HG03159 (cell line): ENCODE measurements at regions not wholly inside any gene's neighbourhood (a gene's known extent, or its start where the extent isn't known, plus 50 kb on each side); places are given as distances from the start of the nearest gene placed in this dataset.
"Not testable (repeated sequence)": the region's sequence is repeated elsewhere in the genome, so short reads cannot be mapped to it uniquely, and the experiment has no call there.

Experiments
- ATAC-seq: cut with Tn5 transposase; IDR thresholded peaks from one replicate; pipeline ENCODE4 v1.9.1; 2021; ENCODE audit warnings: mild to moderate bottlenecking, moderate library complexity; ENCODE audit not compliant: unreplicated experiment

DNA sequence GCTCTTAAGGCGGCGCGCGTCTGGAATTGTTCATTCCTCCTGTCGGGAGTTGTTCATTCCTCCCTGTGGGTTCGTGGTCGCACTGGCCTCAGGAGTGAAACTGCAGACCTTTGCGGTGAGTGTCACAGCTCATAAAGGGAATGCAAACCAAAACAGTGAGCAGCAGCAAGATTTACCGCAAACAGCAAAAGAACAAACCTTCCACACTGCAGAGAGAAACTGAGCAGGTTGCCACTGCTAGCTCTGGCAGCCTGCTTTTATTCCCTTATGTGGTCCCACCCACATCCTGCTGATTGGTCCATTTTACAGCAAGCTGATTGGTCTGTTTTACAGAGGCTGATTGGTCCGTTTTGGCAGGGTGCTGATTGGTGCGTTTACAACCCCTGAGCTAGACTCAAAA, 1365.3 kb upstream of the WWC1 start:
- ATAC-seq = no peak

DNA sequence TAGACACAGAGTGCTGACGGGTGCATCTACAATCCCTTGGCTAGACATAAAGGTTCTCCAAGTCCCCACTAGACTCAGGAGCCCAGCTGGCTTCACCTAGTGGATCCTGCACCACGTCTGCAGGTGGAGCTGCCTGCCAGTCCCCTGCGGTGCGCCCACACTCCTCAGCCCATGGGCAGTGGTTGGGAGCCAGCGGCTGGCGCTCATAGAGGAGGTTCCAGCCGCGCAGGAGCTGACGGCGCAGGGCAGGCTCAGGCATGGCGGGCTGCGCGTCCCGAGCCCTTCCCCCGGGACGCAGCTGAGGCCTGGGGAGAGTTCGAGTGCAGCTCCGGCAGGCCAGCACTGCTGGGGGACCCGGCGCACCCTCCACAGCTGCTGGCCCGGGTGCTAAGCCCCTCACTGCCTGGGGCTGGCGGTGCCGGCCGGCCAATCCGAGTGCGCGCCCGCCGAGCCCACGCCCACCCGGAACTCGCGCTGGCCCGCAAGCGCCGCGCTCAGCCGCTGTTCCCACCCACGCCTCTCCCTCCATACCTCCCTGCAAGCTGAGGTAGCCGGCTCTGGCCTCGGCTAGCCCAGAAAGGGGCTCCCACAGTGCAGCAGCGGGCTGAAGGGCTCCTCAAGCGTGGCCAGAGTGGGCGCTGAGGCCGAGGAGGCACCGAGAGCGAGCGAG, 1364.5 kb upstream of the WWC1 start:
- not testable (repeated sequence) for ATAC-seq

GRCh38 chr5:166936351-166936750, 1355.1 kb upstream of the WWC1 start:
- no peak for ATAC-seq

- ATAC-seq = no peak
These were observed 1353.4 kb upstream of the WWC1 start for GRCh38 chr5:166938071-166938470.

GRCh38 chr5:166942948-166943347, 1348.5 kb upstream of the WWC1 start:
- ATAC-seq = no peak

- no peak for ATAC-seq
These were observed 1344.4 kb upstream of the WWC1 start for GRCh38 chr5:166947045-166947444.

DNA sequence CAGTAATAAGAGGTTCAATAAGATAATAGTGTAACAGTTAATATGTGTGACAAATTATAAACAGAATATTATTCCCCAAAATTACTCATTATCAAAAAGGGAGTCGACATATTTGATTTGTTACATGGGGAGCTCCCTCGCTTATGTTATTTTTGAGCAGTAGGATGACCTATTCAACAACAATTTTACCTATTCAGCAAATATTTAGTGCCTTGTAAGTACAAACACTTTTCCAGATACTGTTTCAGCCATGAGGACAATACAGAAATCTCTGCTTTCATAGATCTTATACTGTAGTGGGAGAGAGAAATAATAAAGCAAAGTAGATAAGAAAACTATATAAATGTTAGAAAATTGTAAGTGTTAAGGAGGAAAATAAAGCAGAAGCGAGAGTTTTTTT, 1342.8 kb upstream of the WWC1 start:
- no peak for ATAC-seq

DNA sequence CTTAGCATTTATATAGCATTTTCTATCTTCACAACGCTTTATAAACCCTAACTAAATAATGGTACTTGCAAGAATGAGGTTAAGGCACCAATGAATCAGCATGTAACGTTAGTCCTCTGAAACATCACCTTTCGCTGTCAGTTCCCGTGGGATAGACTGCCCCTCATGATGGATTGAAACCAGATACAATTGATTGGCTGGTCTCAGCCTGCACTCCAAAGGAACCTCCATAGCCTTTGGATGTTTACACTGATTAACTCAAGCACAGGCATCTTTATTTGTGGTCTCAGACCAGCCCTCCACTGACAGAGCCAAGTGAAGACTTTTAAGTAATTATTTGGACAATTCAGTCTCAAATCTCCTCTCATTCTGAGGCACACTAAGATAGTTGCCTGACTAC, 1339.4 kb upstream of the WWC1 start:
- ATAC-seq = no peak

- no peak for ATAC-seq
These were observed 1333.7 kb upstream of the WWC1 start for GRCh38 chr5:166957782-166958181.

DNA sequence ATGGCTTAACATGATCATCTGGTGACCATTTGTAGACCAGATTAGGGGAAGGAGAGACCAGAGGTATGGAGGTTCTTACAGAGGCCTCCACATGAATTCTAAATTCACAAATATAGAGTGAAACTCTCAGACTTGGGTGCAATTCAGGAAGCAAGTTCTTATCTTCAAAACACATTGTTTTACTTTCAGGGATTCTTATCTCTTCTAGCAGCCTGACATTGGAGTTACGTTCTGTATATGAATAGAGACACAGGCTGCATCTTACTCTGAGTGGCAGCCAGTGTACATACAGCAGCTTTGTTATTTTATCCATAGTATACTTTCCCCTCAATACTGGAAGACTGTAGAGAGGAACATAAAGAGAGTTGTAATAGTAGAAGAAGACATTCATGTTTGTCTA, 1331.7 kb upstream of the WWC1 start:
- no peak for ATAC-seq

DNA sequence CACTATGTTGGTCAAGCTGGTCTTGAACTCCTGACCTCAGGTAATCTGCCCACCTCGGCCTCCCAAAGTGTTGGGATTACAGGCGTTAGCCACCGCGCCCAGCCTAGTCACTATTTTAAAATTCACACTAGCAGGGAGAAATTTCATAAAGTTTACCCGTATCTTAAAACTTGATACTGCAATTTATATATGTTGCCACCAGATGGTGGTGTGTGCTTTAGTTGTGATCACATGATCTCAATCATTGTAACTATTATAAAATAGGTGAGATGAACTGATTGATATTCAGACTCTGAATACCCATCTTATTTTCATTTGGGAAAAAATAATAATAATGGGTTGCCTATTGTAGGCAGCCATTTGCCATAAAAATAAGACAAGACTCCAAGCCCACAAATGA, 1330.4 kb upstream of the WWC1 start:
- no peak for ATAC-seq

DNA sequence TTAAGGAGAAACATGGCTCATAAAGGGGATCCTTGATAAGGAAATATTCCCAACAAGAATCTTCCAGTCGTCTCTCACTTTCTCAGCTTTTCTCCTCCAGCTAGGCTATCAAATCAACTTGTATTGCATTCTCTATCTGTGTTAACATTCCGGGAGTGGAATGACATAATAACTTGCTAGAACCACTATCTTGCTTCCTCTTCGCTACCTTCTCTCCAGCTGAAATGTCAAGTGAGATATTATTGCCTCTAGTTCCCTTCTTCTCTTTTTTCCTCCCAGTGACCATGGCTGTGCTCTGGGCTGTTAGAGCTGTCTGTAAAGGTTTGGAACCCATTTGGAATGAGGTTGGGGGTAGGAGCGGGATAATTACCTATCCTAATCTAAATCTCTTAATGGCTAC, 1329.5 kb upstream of the WWC1 start:
- ATAC-seq = no peak

DNA sequence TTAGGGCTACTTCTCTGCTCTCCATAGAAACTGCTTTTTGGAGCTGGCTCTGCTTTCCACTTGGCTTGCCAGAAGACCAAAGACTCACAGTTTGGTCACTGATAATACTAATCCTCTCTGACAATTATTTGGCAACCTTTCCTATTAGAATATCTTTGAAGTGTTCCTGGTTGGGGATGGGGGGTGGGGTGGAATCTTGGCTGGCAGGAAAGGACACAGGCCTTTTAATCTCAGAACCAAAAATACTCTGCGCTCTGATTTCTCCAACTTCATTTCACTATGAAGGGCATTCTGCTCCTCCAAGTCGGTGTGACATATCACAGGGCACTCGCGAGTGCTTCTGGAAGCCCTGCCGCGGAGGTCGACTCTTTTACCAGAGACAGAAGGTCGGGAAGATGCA, 1329.0 kb upstream of the WWC1 start:
- ATAC-seq = no peak

DNA sequence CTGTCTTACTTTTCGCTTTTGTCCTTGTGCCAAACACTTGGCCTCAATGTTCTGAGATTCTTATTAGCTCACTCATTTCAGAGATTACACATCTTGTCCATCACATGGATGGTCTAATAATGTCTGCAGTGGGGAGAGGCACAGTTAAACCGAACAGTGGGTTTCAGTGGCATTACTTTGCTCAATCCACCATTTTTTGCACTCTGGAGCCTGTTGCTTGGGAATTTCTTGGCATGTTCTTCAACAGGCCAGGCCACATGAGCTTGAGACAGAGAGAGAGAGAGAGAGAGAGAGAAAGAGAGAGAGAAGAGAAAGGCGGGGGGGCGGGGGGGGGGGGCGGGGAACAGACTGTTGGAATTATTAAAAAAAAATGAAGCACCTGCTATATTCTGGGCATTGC, 1327.8 kb upstream of the WWC1 start:
- ATAC-seq = no peak

GRCh38 chr5:166977911-166978422, 1313.5 kb upstream of the WWC1 start:
- no peak for ATAC-seq

DNA sequence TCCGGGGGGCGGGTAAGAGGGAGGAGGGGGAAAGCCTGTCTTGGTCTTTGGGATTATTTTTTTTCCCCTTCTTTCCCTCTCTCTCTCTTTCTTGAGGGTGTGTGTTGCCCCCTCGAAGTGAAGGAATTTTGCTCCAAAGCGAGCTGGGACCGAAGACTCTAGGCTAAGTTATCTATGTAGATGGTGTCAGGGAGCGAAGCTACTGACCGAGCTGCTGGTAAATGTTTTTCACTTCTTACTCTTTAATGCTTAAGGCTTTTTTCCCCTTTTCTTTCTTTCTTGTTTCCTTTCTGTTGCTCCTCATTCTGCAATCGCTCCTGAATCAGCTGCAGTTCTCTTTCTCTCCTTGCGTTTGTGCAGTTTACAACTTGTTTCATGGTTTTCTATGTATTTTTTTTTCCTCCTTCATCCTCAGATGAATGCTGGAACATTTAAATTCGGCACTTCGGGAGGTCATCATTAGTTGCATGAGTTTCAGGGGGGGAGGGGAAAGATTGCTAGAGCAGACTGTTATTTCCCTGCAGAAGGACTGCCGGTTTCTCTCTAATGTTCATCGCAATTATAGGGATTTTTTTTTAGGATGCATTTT, 1312.0 kb upstream of the WWC1 start:
- ATAC-seq = no peak

DNA sequence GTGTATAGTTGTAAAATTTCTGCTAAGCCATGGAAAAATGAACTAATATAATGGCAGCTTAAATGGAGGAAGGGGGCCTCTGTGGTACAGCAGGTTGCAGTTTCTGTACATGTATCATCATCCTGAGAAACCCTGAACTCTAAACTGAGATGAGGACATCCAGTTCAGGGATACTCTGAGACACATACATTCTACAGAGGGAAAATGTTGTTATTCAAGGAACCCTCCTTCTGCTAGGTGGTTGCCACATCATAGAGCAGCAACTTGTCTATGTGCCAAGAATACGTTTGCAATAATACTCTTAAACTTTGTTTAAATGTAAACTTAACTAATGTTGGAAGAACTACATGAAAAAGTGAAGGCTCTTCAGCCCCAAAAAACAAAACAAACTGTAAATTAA, 1310.8 kb upstream of the WWC1 start:
- ATAC-seq = no peak

DNA sequence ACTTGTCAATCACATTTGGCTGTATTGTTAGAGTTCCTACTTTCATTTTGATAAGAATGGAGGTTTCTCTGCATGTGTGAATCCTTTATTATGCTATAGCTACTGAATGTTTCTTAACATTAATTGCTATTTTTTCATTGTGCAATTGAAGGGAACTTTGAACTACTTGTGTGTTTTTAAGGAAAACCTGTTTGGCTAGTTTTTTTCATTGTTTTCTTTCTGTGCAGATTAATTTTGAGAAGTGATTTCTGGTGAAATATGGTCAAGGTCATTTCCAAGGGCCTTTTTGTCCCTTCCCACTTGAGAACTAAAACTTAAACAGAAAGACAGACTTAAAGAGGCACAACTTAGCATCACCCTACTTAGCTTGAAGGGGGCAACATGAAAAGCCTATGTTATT, 1309.2 kb upstream of the WWC1 start:
- ATAC-seq = no peak

GRCh38 chr5:166991601-166992000, 1299.8 kb upstream of the WWC1 start:
- ATAC-seq = no peak

- no peak for ATAC-seq
These were observed 1299.3 kb upstream of the WWC1 start for GRCh38 chr5:166992108-166992507.

DNA sequence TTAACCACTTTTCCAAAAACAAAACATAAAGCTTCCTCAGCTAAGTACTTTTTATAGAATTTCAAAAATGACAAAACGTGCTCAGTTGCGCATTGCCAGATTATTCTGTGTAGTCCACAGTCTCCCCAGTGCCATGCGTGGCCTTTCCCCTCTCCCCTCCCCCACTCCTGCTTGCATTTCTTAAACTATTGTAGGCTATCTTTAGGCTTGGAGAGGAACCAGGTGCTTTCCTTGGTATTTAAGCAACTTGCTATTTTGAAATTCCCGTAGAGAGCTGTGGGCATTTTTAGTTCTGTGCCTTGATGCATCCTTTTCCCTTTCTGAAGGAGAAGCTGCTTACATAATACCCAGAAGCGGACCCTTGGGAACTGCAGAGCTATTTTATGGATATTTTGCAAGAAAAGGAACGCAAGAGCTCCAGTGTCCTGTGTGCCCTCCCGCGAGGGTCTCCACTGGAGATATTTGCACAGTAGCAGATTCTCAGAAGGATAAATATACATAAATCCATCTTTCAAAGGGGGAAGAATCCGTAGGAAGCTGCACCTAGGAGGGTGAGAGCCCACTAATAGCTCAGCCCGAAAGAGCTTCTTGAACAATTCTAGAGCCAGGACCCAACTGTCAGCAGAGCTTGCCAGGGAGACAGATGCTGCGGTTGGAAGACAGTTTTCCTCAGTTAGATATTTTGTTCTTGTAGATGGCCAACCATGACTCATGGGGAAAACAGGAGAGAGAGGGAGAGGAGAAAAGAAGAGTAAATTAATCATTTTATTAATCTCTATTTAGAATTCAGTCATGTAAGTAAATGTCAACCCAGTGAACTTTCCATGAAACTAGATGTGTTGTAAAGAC, 1298.3 kb upstream of the WWC1 start:
- no peak for ATAC-seq

DNA sequence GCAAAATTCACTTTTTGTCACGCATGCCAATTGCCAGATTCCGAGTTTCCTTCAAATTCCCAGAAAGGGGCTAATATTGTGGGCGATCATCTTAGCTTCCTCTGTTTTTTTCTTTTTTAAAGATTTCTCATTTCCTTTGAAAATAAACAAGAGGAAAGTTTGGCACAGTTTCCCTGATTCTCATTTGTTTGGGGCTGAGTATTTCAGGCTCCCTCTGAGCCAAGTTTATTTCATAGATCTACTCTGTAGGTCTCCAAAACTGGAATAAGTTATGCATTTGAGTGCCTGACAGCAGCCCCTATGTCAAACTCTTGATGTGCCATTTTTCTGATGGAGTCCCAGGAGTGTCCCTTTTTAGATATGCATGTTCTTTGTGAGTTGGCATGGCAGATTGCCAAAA, 1297.2 kb upstream of the WWC1 start:
- ATAC-seq = no peak
